ENCODE measurements at regions not wholly inside any gene's neighbourhood (a gene's known extent, or its start where the extent isn't known, plus 50 kb on each side); places are given as distances from the start of the nearest gene placed in this dataset.

- dilution Hi-C loops (cut with MboI; ENCODE audit: extremely low pct_ligation_motif_present, low sequenced_read_pairs) = no loop called here
- no peaks in the 10 kb centered on the region for H3K79me2 ChIP-seq (ENCODE audit: control insufficient read depth, insufficient read depth, low read length)
- H2AFZ ChIP-seq (ENCODE audit: control insufficient read depth, low read length) = no peak overlapping the region
- no peak for TF ChIP-seq EZH2 (IDR thresholded peaks at IDR 0.05; ENCODE audit: low read length)
- TF ChIP-seq CTCF (optimal IDR thresholded peaks at IDR 0.05 in 1 of 3, IDR thresholded peaks at IDR 0.05 in 1 of 3, conservative IDR thresholded peaks at IDR 0.05 in 1 of 3; ENCODE audit: extremely low read depth in 1 of 3, insufficient read depth in 2 of 3, low read length in 3 of 3) = no peak
- H3K27me3 ChIP-seq (ENCODE audit: control insufficient read depth, extremely low read depth, insufficient read depth, low read length) = no peaks in the 10 kb centered on the region
- H3K4me2 ChIP-seq (ENCODE audit: control insufficient read depth, extremely low read depth, insufficient read depth, low read depth, low read length) = no peak overlapping the region
- no peaks in the 10 kb centered on the region for H4K20me1 ChIP-seq (ENCODE audit: control insufficient read depth, extremely low read depth, insufficient read depth, low read length)
- H3K27ac ChIP-seq (ENCODE audit: control insufficient read depth, insufficient read depth, low read length) = no peak overlapping the region
- H3K4me3 ChIP-seq (ENCODE audit: control insufficient read depth in 2 of 3, extremely low read depth in 1 of 3, insufficient read depth in 2 of 3, low read depth in 1 of 3, low read length in 3 of 3) = no peak overlapping the region
- H3K9ac ChIP-seq (ENCODE audit: control insufficient read depth, extremely low read depth, insufficient read depth, low read length) = no peak overlapping the region
- no peaks in the 10 kb centered on the region for H3K9me3 ChIP-seq (ENCODE audit: control insufficient read depth, low read depth, low read length)
- no peaks in the 10 kb centered on the region for H3K36me3 ChIP-seq (ENCODE audit: control insufficient read depth in 2 of 2, extremely low read depth in 1 of 2, insufficient read depth in 2 of 2, low read length in 2 of 2)
- no peaks in the 10 kb centered on the region for H3K9me1 ChIP-seq (ENCODE audit: control insufficient read depth, extremely low read depth, insufficient read depth, low read length)
- DNase-seq (ENCODE audit: low read depth, low spot score) (no peak), FAIRE-seq (no peak)
- no peaks in the 10 kb centered on the region for H3K4me1 ChIP-seq (ENCODE audit: control insufficient read depth, extremely low read depth, insufficient read depth, low read length)
Observed at GRCh38 chr1:170296642-170297041, 150.9 kb downstream of the NTMT2 start.

GRCh38 chr1:170301596-170301995, 155.8 kb downstream of the NTMT2 start:
- no peaks in the 10 kb centered on the region for H3K9me3 ChIP-seq (ENCODE audit: control insufficient read depth, low read depth, low read length)
- H3K9me1 ChIP-seq (ENCODE audit: control insufficient read depth, extremely low read depth, insufficient read depth, low read length) = no peaks in the 10 kb centered on the region
- no peak overlapping the region for H3K4me3 ChIP-seq (ENCODE audit: control insufficient read depth in 2 of 3, extremely low read depth in 1 of 3, insufficient read depth in 2 of 3, low read depth in 1 of 3, low read length in 3 of 3)
- DNase-seq (ENCODE audit: low read depth, low spot score) = no peak
- H3K27me3 ChIP-seq (ENCODE audit: control insufficient read depth, extremely low read depth, insufficient read depth, low read length) = no peaks in the 10 kb centered on the region
- TF ChIP-seq CTCF (optimal IDR thresholded peaks at IDR 0.05 in 1 of 3, IDR thresholded peaks at IDR 0.05 in 1 of 3, conservative IDR thresholded peaks at IDR 0.05 in 1 of 3; ENCODE audit: extremely low read depth in 1 of 3, insufficient read depth in 2 of 3, low read length in 3 of 3) (no peak), EZH2 (IDR thresholded peaks at IDR 0.05; ENCODE audit: low read length) (no peak)
- H3K36me3 ChIP-seq (ENCODE audit: control insufficient read depth in 2 of 2, extremely low read depth in 1 of 2, insufficient read depth in 2 of 2, low read length in 2 of 2) = no peaks in the 10 kb centered on the region
- no peak overlapping the region for H3K9ac ChIP-seq (ENCODE audit: control insufficient read depth, extremely low read depth, insufficient read depth, low read length)
- no peak overlapping the region for H3K27ac ChIP-seq (ENCODE audit: control insufficient read depth, insufficient read depth, low read length)
- H3K4me1 ChIP-seq (ENCODE audit: control insufficient read depth, extremely low read depth, insufficient read depth, low read length) = no peaks in the 10 kb centered on the region
- H4K20me1 ChIP-seq (ENCODE audit: control insufficient read depth, extremely low read depth, insufficient read depth, low read length) = no peaks in the 10 kb centered on the region
- dilution Hi-C loops (cut with MboI; ENCODE audit: extremely low pct_ligation_motif_present, low sequenced_read_pairs) = no loop called here
- no peak overlapping the region for H3K4me2 ChIP-seq (ENCODE audit: control insufficient read depth, extremely low read depth, insufficient read depth, low read depth, low read length)
- no peaks in the 10 kb centered on the region for H3K79me2 ChIP-seq (ENCODE audit: control insufficient read depth, insufficient read depth, low read length)
- no peak for FAIRE-seq
- H2AFZ ChIP-seq (ENCODE audit: control insufficient read depth, low read length) = no peak overlapping the region

Data from keratinocyte (primary cell).